ENCODE measurements at regions not wholly inside any gene's neighbourhood (a gene's known extent, or its start where the extent isn't known, plus 50 kb on each side); places are given as distances from the start of the nearest gene placed in this dataset.

DNA sequence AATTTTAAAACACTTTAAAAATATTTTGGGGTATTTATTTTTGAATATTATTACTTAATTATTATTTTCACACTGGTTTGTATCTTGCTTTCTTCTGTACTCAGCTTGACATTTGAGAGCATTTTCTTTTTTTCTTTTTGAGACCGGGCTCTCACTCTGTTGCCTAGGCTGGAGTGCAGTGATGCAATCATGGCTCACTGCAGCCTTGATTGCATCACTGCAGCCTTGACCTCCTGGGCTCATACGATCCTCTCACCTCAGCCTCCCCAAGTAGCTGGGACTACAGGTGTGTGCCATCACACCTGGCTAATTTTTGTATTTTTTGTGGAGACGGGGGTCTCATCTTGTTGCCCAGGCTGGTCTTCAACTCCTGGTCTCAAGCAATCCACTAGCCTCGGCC lies 79.9 kb upstream of the DLX2 start:
- no peaks in the 10 kb centered on the region for H3K36me3 ChIP-seq (ENCODE audit: insufficient read depth, insufficient read length, low read length)
- H3K4me1 ChIP-seq (ENCODE audit: insufficient read depth, insufficient read length), result peaks cover 8% of the 10 kb centered on the region
- no peak for DNase-seq (ENCODE audit: low read depth, low spot score)
- peaks cover 22% of the 10 kb centered on the region for H3K9me3 ChIP-seq (ENCODE audit: insufficient read depth, low read length)
- no peaks in the 10 kb centered on the region for H3K27me3 ChIP-seq (ENCODE audit: insufficient read depth, insufficient read length)
- no peak for TF ChIP-seq YY1 (IDR thresholded peaks at IDR 0.05; ENCODE audit: insufficient read depth, insufficient read length)
- TF ChIP-seq SUZ12 (IDR thresholded peaks at IDR 0.05; ENCODE audit: extremely low read depth, insufficient read depth, insufficient read length), result no peak
- TF ChIP-seq ZNF274 (IDR thresholded peaks at IDR 0.05; ENCODE audit: low read depth, low read length), result no peak
- H3K4me3 ChIP-seq (ENCODE audit: insufficient read length, low read depth), result no peak overlapping the region
- H3K9ac ChIP-seq (ENCODE audit: insufficient read length, low read depth), result no peak overlapping the region

DNA sequence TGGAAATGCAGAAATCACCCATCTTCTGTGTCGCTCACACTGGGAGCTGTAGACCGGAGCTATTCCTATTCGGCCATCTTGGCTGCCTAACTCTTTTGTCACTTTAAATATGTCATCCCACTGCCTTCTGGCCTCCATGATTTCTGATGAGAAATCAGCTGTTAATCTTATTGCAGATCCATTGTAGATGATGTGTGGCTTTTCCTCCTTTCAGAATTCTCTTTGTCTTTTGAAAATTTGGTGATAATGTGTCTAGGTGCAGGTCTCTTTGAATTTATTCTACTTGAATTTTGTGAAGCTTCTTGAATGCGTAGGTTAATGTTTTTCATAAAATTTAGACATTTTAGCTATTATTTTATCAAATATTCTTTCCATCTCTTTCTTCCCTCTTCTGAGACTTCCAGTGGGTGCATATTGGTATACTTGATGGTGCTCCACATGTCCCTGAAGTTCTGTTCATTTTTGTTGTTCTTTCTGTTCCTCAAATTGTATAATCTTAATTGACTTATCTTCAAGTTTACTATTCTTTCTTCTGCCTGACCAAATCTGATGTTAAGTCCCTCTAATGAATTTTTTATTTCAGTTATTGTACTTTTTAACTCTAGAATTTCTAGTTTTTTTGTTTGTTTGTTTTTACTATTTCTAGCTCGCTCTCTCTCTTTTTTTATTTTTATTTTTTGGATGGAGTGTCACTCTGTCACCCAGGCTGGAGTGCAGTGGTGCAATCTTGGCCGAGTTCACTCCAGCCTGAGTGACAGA lies 90.8 kb upstream of the DLX2 start:
- TF ChIP-seq SUZ12 (IDR thresholded peaks at IDR 0.05; ENCODE audit: extremely low read depth, insufficient read depth, insufficient read length) (no peak), YY1 (IDR thresholded peaks at IDR 0.05; ENCODE audit: insufficient read depth, insufficient read length) (no peak), ZNF274 (IDR thresholded peaks at IDR 0.05; ENCODE audit: low read depth, low read length) (no peak)
- peaks cover 27% of the 10 kb centered on the region for H3K9me3 ChIP-seq (ENCODE audit: insufficient read depth, low read length)
- no peak overlapping the region for H3K9ac ChIP-seq (ENCODE audit: insufficient read length, low read depth)
- H3K27me3 ChIP-seq (ENCODE audit: insufficient read depth, insufficient read length), result no peaks in the 10 kb centered on the region
- no peaks in the 10 kb centered on the region for H3K36me3 ChIP-seq (ENCODE audit: insufficient read depth, insufficient read length, low read length)
- DNase-seq (ENCODE audit: low read depth, low spot score), result no peak
- H3K4me1 ChIP-seq (ENCODE audit: insufficient read depth, insufficient read length), result no peaks in the 10 kb centered on the region
- H3K4me3 ChIP-seq (ENCODE audit: insufficient read length, low read depth), result no peak overlapping the region

- Histone ChIP-seq H3K9ac (ENCODE audit: insufficient read length, low read depth) (no peak overlapping the region), H3K9me3 (ENCODE audit: insufficient read depth, low read length) (peaks cover 51% of the 10 kb centered on the region), H3K4me1 (ENCODE audit: insufficient read depth, insufficient read length) (no peaks in the 10 kb centered on the region), H3K4me3 (ENCODE audit: insufficient read length, low read depth) (no peak overlapping the region), H3K27me3 (ENCODE audit: insufficient read depth, insufficient read length) (no peaks in the 10 kb centered on the region), H3K36me3 (ENCODE audit: insufficient read depth, insufficient read length, low read length) (no peaks in the 10 kb centered on the region)
- TF ChIP-seq SUZ12 (IDR thresholded peaks at IDR 0.05; ENCODE audit: extremely low read depth, insufficient read depth, insufficient read length) (no peak), ZNF274 (IDR thresholded peaks at IDR 0.05; ENCODE audit: low read depth, low read length) (no peak), YY1 (IDR thresholded peaks at IDR 0.05; ENCODE audit: insufficient read depth, insufficient read length) (no peak)
- DNase-seq (ENCODE audit: low read depth, low spot score), result no peak
These were observed 93.2 kb upstream of the DLX2 start for GRCh38 chr2:172195836-172196376.

- Histone ChIP-seq H3K27me3 (ENCODE audit: insufficient read depth, insufficient read length) (no peaks in the 10 kb centered on the region), H3K36me3 (ENCODE audit: insufficient read depth, insufficient read length, low read length) (no peaks in the 10 kb centered on the region), H3K4me3 (ENCODE audit: insufficient read length, low read depth) (no peak overlapping the region), H3K9me3 (ENCODE audit: insufficient read depth, low read length) (peaks cover 58% of the 10 kb centered on the region), H3K9ac (ENCODE audit: insufficient read length, low read depth) (no peak overlapping the region), H3K4me1 (ENCODE audit: insufficient read depth, insufficient read length) (no peaks in the 10 kb centered on the region)
- DNase-seq (ENCODE audit: low read depth, low spot score), result no peak
- TF ChIP-seq SUZ12 (IDR thresholded peaks at IDR 0.05; ENCODE audit: extremely low read depth, insufficient read depth, insufficient read length) (no peak), YY1 (IDR thresholded peaks at IDR 0.05; ENCODE audit: insufficient read depth, insufficient read length) (no peak), ZNF274 (IDR thresholded peaks at IDR 0.05; ENCODE audit: low read depth, low read length) (no peak)
These were observed 94.2 kb upstream of the DLX2 start for GRCh38 chr2:172196768-172197431.

DNA sequence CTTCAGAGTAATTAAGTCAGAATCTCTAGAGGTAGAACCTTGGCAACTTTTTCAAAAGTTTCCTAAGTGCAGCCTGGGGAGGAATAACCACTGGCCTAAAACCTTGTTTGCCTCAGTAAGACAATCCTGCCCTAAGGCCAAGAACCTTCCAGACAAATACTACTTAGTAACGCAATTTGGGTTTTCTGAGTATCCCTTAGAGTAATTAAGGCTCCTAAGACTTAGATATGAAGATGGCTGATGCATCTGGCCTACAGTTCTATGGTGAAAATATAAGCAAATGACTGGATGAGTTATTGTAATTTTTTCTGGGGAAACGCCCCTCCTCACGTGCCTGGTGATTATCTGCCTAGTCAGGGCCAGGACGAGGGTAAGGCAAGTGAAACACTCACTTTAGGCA lies 95.7 kb upstream of the DLX2 start:
- TF ChIP-seq SUZ12 (IDR thresholded peaks at IDR 0.05; ENCODE audit: extremely low read depth, insufficient read depth, insufficient read length) (no peak), ZNF274 (IDR thresholded peaks at IDR 0.05; ENCODE audit: low read depth, low read length) (no peak), YY1 (IDR thresholded peaks at IDR 0.05; ENCODE audit: insufficient read depth, insufficient read length) (no peak)
- DNase-seq (ENCODE audit: low read depth, low spot score), result no peak
- peaks cover 54% of the 10 kb centered on the region for H3K9me3 ChIP-seq (ENCODE audit: insufficient read depth, low read length)
- no peaks in the 10 kb centered on the region for H3K36me3 ChIP-seq (ENCODE audit: insufficient read depth, insufficient read length, low read length)
- H3K9ac ChIP-seq (ENCODE audit: insufficient read length, low read depth), result no peak overlapping the region
- no peaks in the 10 kb centered on the region for H3K4me1 ChIP-seq (ENCODE audit: insufficient read depth, insufficient read length)
- H3K4me3 ChIP-seq (ENCODE audit: insufficient read length, low read depth), result no peak overlapping the region
- no peaks in the 10 kb centered on the region for H3K27me3 ChIP-seq (ENCODE audit: insufficient read depth, insufficient read length)

DNA sequence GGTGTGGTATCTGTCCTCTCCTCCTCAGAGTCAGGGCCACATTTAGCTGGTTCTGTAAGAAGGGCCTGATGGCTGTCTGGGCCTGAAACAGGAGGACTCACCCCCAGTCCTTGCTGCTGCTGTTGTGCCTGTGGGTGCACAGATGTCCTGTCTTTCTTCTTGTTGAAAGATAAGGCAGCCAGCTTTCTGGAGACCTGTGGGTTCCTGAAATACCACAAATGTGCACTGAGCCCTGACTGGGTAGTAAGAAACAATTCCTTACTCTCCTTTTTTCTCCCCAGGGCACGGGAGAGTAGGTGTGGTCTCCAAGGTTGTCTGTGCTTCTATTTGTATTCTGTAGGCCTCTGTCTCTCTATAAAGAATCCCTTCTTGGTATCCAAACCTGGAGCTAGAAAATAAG lies 96.2 kb upstream of the DLX2 start:
- no peak overlapping the region for H3K4me3 ChIP-seq (ENCODE audit: insufficient read length, low read depth)
- H3K4me1 ChIP-seq (ENCODE audit: insufficient read depth, insufficient read length), result no peaks in the 10 kb centered on the region
- no peak overlapping the region for H3K9ac ChIP-seq (ENCODE audit: insufficient read length, low read depth)
- no peak for DNase-seq (ENCODE audit: low read depth, low spot score)
- no peaks in the 10 kb centered on the region for H3K36me3 ChIP-seq (ENCODE audit: insufficient read depth, insufficient read length, low read length)
- TF ChIP-seq YY1 (IDR thresholded peaks at IDR 0.05; ENCODE audit: insufficient read depth, insufficient read length) (no peak), SUZ12 (IDR thresholded peaks at IDR 0.05; ENCODE audit: extremely low read depth, insufficient read depth, insufficient read length) (no peak), ZNF274 (IDR thresholded peaks at IDR 0.05; ENCODE audit: low read depth, low read length) (no peak)
- H3K27me3 ChIP-seq (ENCODE audit: insufficient read depth, insufficient read length), result no peaks in the 10 kb centered on the region
- H3K9me3 ChIP-seq (ENCODE audit: insufficient read depth, low read length), result peaks cover 48% of the 10 kb centered on the region

DNA sequence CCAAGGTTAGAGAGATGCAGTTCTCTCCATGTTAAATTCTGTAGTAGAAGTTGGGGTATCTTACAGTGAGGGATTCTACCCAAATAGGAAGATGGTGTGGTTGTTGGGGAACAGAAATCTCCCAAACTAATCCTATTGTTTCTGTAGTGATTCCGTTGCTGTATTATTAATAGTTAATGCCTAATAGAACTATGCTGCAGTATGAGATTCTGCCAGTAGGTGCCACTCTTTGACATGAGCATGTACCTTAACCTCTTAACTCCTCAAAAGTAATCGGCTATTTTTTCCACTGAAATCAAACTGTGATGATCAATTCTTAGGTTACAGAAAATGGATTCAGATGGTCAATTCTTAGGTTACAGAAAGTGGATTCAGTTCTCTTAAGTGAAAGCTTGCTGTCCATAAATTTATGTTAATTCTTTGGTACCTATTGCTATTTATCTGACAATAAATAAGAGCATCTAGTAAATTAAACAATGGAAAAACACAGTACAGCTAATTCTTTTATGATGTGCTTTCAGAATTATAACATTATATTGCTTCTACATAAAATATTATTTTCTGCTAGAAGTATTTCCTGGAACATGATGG lies 97.9 kb upstream of the DLX2 start:
- Histone ChIP-seq H3K4me3 (ENCODE audit: insufficient read length, low read depth) (no peak overlapping the region), H3K9ac (ENCODE audit: insufficient read length, low read depth) (no peak overlapping the region), H3K9me3 (ENCODE audit: insufficient read depth, low read length) (peaks cover 37% of the 10 kb centered on the region), H3K4me1 (ENCODE audit: insufficient read depth, insufficient read length) (peaks cover 5% of the 10 kb centered on the region), H3K36me3 (ENCODE audit: insufficient read depth, insufficient read length, low read length) (no peaks in the 10 kb centered on the region), H3K27me3 (ENCODE audit: insufficient read depth, insufficient read length) (no peaks in the 10 kb centered on the region)
- DNase-seq (ENCODE audit: low read depth, low spot score), result peak; percentile 30
- TF ChIP-seq ZNF274 (IDR thresholded peaks at IDR 0.05; ENCODE audit: low read depth, low read length) (no peak), SUZ12 (IDR thresholded peaks at IDR 0.05; ENCODE audit: extremely low read depth, insufficient read depth, insufficient read length) (no peak), YY1 (IDR thresholded peaks at IDR 0.05; ENCODE audit: insufficient read depth, insufficient read length) (no peak)

Data from NT2/D1 (cell line).